ENCODE measurements at regions not wholly inside any gene's neighbourhood (a gene's known extent, or its start where the extent isn't known, plus 50 kb on each side); places are given as distances from the start of the nearest gene placed in this dataset.

- no peak for TF ChIP-seq CTCF (conservative IDR thresholded peaks at IDR 0.05; ENCODE audit: control insufficient read depth, insufficient read depth, low read depth, low read length)
- H3K4me3 ChIP-seq (ENCODE audit: control insufficient read depth, low read depth, low read length) = no peak overlapping the region
- no peak for DNase-seq (ENCODE audit: low read depth)
Observed at GRCh38 chr1:99595441-99595840, 50.5 kb upstream of the PALMD start.

All from fibroblast of mammary gland (primary cell).